ENCODE measurements at regions not wholly inside any gene's neighbourhood (a gene's known extent, or its start where the extent isn't known, plus 50 kb on each side); places are given as distances from the start of the nearest gene placed in this dataset.

DNA sequence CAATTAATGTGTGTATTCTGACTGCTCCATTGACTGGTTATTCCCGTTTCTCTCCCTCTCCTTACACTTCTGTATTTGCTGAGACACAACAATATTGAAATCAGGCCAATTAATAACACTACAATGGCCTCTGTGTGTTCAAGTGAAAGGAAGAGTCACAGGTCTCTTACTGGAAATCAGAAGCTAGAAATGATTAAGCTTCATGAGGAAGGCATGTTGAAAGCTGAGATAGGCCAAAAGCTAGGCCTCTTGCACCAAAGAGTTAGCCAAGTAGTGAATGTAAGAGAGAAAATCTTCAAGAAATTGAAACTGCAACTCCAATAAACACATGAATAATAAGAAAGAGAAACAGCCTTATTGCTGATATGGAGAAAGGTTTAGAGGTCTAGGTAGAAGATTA, 489.5 kb upstream of the CITED2 start:
- no peak for DNase-seq (ENCODE audit: low spot score)
- TF ChIP-seq, protein P1, sequence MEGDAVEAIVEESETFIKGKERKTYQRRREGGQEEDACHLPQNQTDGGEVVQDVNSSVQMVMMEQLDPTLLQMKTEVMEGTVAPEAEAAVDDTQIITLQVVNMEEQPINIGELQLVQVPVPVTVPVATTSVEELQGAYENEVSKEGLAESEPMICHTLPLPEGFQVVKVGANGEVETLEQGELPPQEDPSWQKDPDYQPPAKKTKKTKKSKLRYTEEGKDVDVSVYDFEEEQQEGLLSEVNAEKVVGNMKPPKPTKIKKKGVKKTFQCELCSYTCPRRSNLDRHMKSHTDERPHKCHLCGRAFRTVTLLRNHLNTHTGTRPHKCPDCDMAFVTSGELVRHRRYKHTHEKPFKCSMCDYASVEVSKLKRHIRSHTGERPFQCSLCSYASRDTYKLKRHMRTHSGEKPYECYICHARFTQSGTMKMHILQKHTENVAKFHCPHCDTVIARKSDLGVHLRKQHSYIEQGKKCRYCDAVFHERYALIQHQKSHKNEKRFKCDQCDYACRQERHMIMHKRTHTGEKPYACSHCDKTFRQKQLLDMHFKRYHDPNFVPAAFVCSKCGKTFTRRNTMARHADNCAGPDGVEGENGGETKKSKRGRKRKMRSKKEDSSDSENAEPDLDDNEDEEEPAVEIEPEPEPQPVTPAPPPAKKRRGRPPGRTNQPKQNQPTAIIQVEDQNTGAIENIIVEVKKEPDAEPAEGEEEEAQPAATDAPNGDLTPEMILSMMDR (IDR thresholded peaks at IDR 0.05): no peak
- Histone ChIP-seq H3K4me3 (no peak overlapping the region), H3K27ac (no peak overlapping the region)

DNA sequence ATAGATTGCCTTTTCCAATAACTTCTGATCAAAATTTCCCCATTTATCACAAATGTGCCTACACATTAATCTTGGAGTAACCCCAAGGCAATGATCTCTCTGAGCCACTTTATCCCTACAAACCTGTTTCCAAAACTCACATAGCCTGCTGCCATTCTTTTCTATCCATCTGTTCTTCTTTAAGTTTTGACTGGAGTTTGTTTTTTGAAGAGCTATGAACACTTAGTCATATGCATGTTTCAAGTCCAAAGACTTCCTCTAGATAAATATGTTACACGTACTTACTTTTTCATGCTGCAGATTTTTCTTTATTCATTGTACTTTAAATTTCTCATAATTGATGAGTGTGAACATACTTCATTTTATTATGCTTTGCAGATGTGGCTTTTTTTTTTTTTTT, 488.9 kb upstream of the CITED2 start:
- DNase-seq (ENCODE audit: low spot score): no peak
- TF ChIP-seq, protein P1 (IDR thresholded peaks at IDR 0.05): no peak
- Histone ChIP-seq H3K27ac (no peak overlapping the region), H3K4me3 (no peak overlapping the region)

- Histone ChIP-seq H3K27ac (no peak overlapping the region), H3K4me3 (no peak overlapping the region)
- DNase-seq (ENCODE audit: low spot score): no peak
- TF ChIP-seq, protein P1 (IDR thresholded peaks at IDR 0.05): no peak
Observed at GRCh38 chr6:139862311-139862710, 487.9 kb upstream of the CITED2 start.

DNA sequence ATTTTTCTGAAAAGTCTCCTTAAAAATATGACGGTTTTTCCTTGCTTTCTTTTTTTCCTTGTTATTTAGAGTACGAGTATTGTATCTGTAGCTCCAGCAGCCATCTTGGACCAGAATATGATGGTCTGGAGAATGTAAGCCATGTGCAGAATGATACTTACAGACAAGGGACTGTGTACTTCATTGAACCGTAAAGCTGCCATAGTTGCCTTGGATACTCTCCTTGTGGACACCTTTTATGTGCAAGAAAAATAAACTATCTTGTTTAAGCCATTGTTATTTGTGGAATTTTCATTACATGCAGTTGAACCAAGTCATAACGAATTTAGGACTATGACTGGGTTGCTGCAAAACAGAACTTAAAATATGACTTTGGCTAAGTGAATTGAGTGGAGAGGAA, 485.8 kb upstream of the CITED2 start:
- TF ChIP-seq, protein P1 (IDR thresholded peaks at IDR 0.05): no peak
- DNase-seq (ENCODE audit: low spot score): no peak
- no peak overlapping the region for H3K27ac ChIP-seq
- no peak overlapping the region for H3K4me3 ChIP-seq

- DNase-seq (ENCODE audit: low spot score): no peak
- Histone ChIP-seq H3K4me3 (no peak overlapping the region), H3K27ac (no peak overlapping the region)
- TF ChIP-seq, protein P1 (IDR thresholded peaks at IDR 0.05): no peak
Observed at GRCh38 chr6:139858429-139858828, 484.0 kb upstream of the CITED2 start.

- TF ChIP-seq, protein P1 (IDR thresholded peaks at IDR 0.05): no peak
- Histone ChIP-seq H3K27ac (no peak overlapping the region), H3K4me3 (no peak overlapping the region)
- no peak for DNase-seq (ENCODE audit: low spot score)
Observed at GRCh38 chr6:139857143-139857542, 482.7 kb upstream of the CITED2 start.

- no peak overlapping the region for H3K27ac ChIP-seq
- no peak overlapping the region for H3K4me3 ChIP-seq
- no peak for DNase-seq (ENCODE audit: low spot score)
- TF ChIP-seq, protein P1 (IDR thresholded peaks at IDR 0.05): no peak
Observed at GRCh38 chr6:139856562-139856961, 482.1 kb upstream of the CITED2 start.

All from coronary artery (tissue), 2 donors.